Central memory CD4-positive, alpha-beta T cell (primary cell): ENCODE measurements at regions not wholly inside any gene's neighbourhood (a gene's known extent, or its start where the extent isn't known, plus 50 kb on each side); places are given as distances from the start of the nearest gene placed in this dataset.
"Not testable (repeated sequence)": the region's sequence is repeated elsewhere in the genome, so short reads cannot be mapped to it uniquely, and the experiment has no call there.

Experiments used
- DNase-seq: peaks from one replicate; pipeline ENCODE4 v3.0.0; 2022

DNA sequence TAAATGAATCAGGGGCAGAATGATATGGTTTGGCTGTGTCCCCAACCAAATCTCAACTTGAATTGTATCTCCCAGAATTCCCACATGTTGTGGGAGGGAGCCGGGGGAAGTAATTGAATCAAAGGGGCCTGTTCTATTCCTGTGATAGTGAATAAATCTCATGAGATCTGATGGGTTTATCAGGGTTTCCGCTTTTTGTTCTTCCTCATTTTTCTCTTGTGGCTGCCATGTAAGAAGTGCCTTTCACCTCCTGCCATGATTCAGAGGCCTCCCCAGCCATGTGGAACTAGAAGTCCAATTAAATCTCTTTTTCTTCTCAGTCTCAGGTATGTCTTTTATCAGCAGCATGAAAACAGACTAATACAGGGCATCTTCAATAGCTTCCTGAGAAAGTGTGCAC lies 107.0 kb downstream of the OTUD1 start:
- not testable (repeated sequence) for DNase-seq

DNA sequence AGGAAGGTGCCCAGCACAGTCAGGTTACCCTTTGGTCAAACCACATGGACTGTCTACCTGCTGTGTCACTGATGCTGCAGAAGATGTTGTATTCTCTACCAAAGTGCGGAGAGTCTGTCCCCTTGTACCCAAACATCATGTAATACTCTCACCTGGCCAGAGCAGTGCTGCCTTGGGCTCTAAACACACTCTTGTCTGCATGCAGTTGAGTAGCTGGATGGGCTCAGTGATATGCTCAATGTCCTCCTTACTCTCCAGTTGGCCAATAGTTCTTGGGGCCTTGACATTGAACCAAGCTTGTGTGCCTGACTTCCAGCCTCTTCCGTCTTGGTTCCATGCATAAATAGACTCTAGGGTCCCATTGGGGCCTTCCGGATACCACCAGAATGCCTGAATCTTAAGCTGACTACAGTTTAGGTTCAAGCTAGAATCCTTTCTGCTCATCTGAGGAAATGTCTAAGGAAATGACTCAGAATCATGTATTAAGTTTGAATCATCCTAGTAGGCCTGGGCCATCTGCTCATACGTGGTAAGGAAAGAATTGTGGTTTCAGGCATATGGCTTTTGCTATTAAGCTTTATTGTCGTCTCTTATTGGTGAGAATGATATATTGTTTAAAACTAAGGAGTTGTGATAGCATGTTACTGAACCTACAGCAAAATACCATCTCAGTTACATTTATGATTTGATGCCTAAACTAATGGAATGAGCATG lies 118.0 kb downstream of the OTUD1 start:
- no peak for DNase-seq

DNA sequence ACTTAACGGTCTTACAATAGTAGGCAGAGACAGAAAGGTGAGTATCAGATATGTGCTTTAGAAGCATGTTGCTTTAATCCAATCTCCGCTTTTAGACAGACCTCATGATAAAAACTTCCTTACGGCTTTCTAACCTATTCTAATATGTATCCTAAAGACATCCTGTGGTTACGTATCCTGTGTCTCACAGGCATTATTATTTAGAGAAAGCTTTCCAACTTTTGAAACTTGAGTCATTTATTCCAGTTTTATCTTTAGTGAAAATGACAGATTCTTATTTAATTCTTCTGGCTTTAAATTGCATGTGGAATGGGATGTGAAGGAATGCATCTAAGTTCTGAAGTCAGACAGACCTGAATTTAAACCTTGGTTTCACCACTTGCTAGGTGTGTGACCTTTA lies 118.9 kb downstream of the OTUD1 start:
- DNase-seq = no peak

DNA sequence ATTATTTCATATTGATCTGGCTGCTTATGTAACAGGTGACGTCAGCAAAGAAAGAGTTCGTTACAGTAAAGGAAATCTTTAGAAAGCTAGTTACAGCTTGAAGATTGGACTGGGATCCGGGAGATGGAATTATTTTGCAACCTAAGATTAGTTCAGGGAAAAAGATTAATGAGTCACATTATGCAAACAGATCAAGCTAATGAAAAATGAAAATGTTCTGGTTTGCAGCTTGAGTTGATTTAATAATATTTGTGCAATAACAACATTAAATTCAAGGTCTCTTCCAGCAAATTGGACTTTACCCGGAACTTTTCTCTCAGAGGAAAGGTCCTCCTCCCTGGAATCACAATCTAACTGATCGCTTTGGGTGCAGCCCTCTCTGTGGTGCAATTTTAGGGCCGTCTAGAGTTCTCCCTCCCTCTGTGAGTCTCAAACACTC lies 119.5 kb downstream of the OTUD1 start:
- DNase-seq = no peak

DNA sequence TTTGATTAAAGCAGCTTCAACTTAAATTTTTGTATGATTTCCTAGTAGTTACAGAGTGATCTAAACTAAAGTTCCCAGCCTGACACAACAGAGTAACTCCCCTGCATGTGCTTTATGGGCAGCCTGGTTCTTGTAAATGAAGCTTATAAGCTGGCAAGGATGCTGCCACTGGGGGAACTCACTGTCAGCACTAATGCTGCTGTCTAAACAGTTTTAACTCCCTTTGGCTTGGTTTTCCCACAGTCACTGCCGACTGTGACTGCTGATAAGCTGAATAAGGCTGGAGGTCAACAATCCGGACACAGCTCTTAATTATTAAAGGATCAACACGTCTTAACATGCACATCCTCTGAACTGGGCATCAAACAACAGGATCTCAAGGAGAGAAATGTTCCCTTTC lies 130.1 kb downstream of the OTUD1 start:
- no peak for DNase-seq

DNA sequence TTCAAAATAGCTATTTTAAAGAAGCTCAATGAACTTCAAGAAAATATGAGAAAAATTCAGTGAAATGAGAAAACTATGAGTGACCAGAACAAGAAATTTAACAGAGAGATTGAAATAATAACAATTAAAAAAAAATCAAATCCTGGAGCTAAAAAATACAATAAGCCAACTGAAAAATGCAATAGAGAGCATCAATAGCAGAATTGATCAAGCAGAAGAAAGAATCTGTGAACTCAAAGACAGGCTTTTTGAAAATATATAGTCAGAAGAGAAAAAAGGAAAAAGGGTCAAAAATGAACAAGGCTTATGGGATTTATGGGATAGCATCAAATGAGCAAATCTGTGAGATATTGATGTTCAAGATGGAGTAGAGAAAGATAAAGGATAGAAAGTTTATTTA lies 133.0 kb downstream of the OTUD1 start:
- no peak for DNase-seq

DNA sequence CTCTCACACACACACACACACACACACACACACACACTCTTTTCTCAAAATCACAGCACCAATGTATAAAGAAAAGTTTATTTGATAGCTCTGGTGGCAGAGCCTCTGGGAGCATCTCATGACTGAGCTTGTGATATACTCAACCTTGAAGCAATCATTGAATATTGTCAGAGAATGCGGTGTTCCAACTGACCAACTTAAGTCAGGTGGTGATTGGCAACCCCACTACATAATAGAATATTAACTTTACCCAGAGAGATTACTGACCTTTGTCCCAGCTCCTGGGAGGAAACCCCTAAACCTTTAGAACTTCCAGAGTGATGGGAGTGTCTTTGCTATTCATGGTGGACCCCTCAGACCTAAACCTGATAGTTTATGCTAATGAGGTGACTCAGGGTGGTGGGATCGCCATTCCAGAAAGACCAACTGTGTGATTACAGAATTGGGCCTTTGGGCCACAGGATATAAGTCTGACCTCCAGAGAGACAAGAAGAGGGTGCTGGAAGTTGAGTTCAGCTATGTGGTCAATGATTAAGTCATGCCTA lies 143.1 kb downstream of the OTUD1 start:
- DNase-seq = no peak

DNA sequence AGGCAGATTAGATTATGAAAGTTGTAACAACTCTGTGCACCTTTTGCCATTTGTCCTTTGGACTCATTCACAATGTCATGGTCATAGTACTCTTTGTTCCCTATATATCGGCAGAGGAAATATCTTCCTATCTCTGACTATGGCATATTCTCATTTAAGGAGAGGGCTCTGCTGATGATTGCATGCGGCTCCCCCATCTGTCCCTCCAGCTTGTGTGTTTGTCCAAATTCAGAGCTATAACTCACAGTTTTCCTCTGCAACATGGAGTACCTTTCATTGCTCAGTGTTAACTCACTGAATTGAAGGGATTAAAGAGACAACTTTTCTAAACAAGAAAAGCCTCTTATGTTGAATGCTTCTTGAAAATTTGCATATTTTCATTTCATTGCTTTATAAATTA lies 145.5 kb downstream of the OTUD1 start:
- DNase-seq = no peak

DNA sequence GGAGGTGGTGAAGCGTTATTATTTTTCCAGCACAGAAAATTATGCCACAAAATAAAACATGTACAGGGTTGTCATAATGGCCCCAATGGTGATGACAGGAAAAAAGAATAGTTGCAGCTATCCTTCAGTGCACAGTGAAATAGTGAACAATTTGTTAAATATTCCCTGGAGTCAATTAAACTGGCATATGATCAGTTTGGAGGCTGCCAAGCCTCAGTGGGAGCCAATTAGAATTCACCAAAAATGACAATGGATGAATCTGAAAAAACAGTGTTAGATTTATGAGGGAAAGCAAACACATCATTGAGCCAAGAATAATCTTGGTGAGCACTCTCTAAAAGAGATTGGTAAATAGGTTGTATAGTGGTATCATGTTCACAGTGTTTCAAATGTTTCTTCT lies 146.3 kb downstream of the OTUD1 start:
- DNase-seq = no peak

DNA sequence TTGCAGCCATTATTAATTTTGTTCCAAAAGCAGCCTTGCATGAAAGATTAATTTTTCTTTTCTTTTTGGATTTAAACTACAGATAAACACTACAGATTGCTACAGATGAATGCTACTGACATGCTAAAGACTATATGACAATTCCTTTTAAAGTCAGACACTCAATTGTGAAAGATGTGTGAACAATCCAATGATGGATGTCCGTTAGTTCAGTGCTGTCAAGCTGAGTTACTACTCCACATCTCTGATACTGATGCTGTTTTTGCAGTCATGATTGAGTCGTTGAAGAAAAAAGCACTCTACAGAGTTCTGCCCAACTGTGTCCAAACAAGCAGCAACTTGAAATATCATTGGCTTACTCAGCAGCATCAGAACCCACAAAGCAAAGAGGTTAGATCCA lies 146.8 kb downstream of the OTUD1 start:
- no peak for DNase-seq

DNA sequence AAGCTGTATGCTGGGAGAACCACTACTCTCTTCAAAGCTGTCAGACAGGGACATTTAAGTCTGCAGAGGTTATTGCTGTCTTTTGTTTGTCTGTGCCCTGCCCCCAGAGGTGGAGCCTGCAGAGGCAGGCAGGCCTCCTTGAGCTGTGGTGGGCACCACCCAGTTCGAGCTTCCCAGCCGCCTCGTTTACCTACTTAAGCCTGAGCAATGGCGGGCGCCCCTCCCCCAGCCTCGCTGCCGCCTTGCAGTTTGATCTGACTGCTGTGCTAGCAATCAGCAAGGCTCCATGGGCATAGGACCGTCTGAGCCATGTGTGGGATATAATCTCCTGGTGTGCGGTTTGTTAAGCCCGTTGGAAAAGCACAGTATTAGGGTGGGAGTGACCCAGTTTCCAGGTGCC lies 156.4 kb downstream of the OTUD1 start:
- DNase-seq = not testable (repeated sequence)

DNA sequence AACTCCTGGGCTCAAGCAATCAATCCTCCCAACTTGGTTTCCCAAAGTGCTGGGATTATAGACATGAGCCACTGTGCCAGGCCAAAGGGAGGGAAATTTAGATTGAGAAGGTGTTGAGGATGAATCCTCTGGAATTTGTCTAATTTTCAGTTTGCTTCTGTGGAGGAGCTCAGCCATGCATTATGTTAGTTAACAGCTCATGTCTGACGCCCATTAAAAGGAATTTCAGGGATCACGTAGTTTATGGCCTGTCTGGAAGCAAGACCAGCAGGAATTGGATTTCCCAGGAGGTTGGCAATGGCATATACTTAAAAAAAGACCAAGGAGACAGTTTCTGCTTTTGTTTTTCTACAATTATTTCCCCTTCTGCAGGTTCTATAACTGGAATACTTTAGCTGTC lies 165.7 kb downstream of the OTUD1 start:
- DNase-seq = no peak

DNA sequence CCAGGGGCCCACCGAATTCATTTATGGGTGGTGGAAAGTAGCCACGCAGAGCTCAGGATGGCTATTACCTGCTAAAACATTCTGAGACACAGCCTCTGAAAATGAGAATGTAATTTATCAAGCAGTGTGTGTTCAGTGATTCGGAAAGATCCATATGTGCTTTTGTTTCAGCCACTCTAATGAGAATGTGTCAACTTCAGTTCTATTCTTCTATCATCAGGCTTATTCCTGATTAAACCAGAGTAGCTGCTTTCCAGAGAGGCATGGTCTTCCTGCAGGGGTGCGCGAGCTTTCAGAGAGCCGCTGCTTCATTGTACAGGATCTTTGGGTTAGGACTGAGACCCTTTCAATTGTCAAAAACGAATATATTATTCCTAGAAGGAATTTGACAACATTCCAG lies 167.6 kb downstream of the OTUD1 start:
- no peak for DNase-seq

DNA sequence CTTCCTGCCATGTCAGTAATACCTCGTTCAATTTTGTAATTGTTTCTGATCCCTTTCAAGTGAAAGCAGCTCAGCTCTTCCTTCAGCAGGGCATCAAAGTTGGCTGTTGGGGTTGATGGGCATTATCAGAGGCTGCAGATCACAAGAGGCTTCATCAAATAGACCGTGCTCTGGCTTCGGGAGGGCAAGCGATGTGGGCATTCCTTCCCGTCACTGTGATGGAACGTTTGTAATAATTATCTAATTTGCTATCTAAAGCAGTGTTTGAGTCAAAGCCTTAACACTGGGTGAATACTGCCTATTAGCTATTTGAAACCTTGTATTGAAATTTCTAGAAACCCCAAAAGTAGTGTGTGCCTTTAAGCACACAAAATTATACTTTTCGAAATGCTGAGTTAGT lies 170.1 kb downstream of the OTUD1 start:
- DNase-seq = no peak

DNA sequence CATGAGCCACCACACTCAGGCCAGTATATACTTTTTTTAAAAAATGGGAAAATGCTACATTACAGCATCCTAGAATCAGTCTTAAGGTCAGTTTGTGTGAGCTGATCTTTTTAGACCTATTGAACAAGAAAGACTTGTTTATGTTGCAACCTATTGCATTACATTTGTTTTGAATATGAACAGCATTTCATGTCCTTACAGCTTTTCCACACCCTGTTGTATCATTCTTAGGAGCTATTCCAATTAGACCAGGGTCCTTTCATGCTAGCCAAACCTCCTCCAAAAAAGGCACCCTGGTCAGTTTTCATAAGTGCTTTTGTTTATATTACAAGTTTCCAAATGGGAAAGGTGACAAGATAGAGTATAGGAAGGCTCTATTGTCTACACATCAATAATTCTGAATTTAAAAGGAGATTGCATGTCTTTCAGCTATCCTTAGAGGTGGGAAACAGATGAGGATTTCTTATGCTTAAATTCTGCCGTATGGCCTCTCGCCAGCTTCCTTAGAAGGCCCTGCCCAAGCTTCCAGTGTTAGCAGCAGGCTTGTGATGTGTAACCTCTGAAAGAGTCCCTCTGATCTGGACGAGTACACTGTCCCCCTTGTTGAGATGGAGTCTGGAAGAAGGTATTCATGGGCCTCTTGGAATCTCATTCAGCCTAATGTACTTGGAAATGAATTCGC lies 171.9 kb downstream of the OTUD1 start:
- DNase-seq = no peak

DNA sequence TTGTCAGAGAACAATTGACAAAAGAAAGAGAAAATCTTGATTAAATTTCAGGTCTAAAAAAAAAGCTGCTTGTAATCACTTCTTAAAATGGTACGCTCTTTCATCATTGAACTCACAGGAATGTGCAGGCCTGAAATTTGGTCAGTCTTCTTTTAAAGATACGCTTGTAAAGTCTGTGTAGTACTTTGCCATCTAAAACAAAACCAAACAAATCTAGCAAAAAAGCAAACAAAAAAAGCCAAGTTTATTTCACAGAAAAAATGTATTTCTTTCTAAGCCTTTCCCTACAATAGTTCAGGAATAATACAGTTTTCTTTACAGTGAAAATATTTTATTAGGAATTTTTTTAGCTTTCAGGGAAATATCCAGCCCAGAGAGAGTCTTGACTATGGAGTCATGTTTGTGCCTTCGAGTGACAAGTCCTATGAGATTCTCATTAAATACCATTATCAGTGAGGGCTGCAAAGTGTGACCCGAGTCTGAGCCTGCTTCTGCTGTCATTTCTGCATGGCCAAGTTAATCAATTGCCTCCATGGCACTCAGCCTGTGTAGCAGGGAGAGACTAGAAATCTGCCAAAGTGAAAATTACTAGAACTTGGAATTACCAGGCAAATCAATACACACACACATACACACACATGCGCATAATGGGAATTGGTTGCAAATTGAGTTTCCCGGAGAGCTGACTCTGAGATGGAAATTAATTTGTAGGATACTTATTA lies 172.6 kb downstream of the OTUD1 start:
- no peak for DNase-seq

DNA sequence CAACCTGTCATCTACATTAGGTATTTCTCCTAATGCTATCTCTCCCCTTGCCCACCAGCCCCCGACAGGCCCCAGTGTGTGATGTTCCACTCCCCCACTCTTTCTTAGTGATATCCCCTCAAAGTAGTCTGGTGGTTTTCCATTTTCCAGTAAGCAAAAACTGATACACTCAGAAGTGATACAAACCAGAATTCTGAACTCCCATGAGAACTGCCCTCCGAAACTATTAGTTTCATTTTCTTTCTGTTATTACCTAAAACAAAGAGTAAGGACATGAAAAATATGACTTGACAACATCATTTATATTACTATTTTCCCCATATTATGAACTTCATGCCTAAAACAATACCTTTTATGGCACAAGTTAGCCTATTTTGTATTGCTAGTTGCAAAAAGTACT lies 175.0 kb downstream of the OTUD1 start:
- DNase-seq = no peak

DNA sequence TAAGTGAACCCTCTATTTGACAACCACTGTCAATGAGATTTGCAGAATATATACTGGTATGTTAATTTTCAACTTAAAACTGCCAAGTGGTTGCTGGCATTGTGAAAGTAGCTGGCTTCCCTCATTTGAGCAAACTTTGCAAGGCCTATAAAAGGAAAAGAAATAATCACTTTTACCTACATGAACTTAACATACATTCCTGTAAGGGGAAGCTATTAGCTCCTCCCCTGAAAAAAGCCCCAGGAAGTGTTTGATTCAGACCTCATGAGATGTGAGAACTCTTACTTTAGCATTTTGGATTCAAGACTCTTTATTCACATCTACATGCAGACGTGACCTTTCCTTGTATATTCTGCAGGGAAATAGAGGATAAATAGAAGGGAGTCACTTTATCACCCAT lies 175.6 kb downstream of the OTUD1 start:
- DNase-seq = no peak

DNA sequence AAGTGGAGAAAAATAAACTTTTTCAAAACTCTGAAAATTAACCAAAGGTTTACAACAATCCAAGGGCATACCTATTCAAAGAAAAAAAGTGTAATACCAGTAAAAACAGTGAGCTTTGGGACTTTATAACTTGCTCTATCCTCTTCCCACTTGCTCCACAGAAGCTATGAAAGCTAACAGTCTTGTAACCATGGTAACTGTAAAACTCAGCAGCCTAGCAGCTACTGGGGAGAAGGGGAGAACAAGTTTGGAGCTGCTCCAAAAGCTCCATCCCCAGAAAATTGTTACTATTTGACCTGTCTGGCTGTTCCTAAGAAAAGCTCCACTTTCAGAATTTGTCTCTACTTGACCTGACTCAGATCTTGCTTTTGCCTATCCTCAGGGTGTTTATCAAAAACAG lies 191.5 kb downstream of the OTUD1 start:
- no peak for DNase-seq

DNA sequence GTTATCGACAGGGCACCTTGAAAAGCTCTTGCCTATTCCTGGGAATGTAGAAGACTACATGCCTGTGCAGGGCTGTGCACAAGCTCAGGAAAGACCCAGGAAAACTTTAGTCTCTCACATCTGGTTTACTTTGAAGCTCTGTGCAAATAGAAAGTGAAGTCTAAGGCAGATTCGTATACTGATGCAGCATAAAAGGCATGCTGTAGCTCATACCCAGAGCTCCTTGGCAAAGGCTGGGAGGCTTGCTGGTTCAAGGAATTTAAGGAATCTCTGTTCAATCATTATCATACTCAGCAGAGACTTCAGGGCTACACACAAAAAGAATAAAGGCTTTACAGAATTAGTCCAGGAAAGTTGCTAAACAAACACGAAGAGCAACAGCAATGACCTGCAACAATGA lies 192.0 kb downstream of the OTUD1 start:
- DNase-seq = no peak

DNA sequence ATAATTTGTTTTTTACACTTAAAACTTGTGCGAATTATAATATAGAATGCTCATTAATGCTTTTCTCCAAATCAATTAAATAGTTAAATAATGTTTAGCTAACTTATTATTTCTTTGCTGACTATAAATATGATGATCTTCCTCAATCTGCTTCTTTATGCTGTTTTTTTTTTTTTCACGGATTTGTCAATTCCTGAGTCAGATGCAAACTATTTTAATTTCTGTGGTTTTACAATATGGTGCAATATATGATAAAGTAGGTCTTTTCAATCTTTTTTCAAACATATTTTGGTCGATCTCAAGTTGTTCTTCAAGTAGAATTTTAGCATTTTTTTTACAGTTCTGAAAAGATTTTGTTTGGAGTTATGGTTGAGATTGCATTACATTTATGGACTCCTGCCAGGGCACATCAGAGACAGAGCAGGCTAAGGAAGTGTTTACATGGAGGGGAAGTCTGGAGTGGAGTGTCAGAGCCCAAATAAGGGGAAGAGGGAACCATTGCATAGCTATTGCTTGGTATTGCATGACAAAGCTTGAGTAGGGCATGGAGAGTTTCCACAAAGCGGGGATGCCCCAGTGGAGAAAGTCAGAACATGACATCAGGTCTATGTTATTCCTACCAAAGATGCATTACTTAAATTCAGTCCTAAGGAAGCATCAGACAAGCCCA lies 204.4 kb downstream of the OTUD1 start:
- no peak for DNase-seq

DNA sequence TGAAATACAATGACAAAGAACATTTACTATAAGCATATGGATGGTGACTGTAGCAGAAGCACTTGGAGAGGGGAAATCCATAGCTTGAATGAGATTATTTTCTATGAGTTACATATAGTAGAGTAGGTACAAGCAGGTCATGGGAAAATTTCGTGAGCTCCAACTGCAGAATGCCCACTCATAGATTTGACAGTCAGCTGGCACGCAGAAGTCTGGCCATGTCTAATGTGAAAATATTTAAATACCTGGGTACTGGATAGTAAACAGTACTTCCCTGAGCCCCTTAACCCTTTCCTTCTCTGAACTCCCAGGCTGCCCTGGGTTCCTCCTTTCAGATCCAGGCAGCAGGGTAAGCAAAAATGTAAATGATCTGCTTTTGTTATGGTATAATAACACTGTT lies 209.7 kb downstream of the OTUD1 start:
- no peak for DNase-seq

DNA sequence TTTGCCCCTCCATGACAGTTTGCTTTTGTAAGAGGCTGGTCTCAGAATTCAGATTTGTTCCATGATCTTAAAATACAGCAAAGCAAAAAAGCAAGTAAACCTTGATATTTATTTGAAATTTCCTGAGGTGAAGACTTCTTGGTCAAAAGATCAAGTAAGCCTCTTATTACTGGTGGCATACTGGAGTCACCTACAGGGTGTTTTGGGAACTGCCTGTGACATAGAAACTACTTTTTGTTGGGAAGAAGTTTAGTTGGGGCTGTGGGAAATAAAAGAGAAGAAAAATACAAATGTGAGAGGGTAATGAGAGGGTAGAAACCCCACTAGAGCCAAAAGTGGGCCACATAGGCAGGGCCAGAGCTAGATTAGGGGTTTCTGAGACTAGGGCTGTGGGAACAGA lies 217.9 kb downstream of the OTUD1 start:
- DNase-seq = no peak
